ENCODE measurements at regions not wholly inside any gene's neighbourhood (a gene's known extent, or its start where the extent isn't known, plus 50 kb on each side); places are given as distances from the start of the nearest gene placed in this dataset.
"Not testable (repeated sequence)": the region's sequence is repeated elsewhere in the genome, so short reads cannot be mapped to it uniquely, and the experiment has no call there.

DNA sequence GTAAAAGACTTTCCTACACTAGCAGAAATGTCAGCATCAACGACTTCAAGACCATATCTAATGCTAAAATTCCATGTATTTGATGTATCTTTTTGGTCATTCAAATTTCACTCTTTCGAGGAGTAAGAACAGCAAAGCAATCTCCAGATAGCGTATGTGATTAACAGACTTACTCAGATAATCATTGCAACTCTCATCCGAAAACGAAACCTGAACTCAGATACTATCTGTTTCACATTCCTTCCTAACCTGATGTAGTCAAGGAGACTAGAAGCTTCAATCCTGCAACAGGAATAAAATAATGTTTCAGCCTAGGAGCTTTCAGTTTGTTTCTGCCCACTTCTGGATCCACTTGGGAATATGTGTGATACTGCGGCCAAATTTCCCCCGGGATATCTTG lies 286.3 kb downstream of the NUAK1 start:
- DNase-seq: no peak

DNA sequence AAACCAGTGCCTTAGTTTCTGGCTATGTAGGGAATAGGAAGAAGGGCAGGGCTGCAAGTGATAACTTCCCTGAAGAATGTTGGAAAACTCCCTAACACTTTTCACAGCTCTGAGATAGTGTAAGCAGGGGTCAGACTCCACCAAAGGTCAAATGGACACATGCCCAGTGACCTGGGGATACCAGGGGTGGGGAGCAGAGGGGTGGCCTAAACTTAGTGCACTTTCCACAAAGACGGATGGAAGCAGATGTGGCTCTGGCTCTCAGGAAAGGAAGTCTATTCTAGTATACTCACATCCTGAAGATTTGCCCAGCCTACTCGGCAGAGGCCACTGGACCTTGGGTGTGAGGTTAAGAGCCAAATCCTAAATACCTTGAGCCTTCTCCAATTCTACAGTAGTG lies 285.8 kb downstream of the NUAK1 start:
- no peak for DNase-seq

DNA sequence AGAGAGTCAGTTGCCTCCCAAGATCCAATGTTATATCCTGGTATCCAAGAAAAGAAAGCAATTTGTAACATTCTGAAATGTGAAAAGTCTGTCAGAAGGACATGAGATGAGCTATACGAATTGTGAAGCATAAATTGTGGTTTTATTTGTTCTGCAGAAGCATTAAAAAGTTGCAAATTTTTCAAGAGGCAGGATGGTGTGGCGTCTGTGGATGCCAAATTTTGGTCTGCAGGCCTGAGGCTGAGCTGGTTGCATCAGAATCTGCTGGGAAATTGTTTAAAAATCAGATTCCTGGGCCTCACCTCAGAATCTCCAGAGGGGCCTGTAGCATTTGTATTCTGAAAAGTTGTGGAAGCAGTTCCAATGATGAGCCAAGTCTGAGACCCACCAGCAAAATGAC lies 284.7 kb downstream of the NUAK1 start:
- DNase-seq: no peak

DNA sequence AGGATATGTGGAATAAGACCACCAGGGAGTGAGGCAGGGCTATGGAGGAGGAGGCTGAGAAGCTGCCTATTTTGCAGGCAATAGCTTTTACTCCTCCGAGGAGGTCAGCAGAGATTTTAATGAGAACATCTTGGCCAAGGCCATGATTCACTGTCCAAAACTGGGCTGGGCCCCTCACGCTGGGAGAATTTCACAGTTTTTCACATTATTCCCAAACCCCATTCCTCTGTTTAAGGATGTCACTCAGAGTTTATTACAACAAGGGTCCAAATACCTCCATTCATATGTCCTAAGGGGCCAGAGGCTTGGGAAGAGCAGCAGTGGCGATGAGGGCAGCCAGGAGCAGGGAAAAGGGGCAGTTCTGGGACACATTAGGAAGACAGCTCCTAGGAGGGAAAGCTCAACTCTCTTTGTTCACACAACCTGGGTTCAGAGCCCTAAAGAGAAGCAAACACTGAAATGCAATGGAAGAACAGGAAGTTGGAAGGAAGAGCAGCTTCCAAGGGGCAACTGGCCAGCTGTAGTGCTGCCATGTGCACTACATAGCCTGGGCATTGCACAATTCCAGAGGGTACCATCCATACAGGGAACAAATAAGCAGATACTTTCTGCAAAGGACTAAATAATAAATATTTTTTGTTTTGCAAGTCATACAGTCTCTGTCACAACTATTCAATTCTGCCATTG lies 283.2 kb downstream of the NUAK1 start:
- no peak for DNase-seq

DNA sequence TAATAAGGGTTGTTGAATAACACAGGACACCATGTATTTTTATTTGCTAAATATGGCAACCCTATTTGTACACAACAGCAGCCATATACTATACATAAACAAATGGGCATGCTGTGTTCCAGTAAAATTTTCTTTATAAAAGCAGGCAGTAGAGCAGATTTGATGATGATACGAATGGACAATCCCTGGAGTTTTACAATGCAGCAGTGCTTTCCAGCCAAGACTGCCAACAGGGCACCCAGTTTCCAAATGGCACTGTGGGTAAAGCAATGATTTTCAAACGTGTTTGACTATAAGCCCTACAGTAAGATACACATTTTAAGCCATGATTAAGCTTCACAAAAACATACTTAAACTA lies 282.7 kb downstream of the NUAK1 start:
- DNase-seq: no peak

DNA sequence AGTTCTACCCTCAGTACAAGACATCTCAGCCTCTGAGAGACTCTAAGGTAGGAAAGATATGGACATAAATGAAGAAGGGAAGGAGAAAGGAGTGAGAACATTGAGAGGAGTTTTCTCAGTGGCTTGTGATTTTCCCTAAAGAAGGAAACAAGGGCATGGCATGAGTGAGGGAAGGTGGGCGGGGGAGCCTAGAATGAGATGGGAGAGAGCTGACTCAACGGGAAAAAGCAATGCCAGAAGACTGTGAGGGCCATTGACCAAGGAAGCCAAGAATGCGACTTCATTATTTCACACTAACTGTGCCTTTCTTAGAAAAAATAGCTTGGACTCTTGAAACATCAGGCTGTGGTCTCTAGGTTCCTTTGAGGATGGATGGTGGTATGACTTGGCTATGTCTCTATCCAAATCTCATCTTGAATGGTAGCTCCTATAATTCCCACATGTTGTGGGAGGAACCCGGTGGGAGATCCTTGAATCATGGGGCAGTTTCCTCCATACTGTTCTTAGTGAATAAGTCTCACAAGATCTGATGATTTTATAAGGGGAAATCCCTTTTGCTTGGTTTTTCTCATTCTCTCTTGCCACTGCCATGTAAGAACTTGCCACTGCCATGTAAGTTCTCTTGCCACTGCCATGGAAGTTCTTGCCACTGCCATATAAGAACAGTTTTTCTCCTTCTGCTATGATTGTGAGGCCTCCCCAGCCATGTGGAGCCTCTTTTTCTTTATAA lies 279.6 kb downstream of the NUAK1 start:
- DNase-seq: no peak

DNA sequence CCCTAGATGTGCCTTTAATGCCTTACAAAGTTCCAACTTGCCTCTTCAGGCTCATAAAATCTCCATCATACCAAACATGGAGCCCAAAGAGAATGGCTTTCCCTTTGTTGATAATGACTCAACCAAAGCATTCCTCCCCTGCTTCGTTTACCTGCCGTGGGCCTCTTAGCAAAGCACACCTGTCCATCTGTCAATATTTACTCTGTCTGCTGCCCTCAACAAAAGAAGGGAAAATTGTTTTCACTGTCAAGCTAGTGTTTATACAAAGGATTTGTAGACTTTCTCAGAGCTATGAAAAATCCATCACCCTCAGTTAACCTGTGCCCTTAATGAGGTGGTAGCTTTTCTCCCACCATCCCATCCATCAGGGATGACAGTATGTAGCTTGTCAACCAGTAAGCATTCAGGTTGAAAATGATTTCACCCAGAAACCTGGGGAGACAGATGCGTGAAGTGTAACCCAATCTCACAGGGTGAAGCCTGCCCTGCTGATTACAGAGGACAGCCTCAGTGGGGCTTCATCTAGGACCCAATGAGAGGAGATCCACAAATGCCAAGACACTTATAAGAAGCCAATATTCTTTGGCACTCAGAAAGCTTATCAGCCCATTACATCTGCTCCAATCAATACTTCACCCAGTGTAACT lies 278.1 kb downstream of the NUAK1 start:
- peak; percentile 98 for DNase-seq

DNA sequence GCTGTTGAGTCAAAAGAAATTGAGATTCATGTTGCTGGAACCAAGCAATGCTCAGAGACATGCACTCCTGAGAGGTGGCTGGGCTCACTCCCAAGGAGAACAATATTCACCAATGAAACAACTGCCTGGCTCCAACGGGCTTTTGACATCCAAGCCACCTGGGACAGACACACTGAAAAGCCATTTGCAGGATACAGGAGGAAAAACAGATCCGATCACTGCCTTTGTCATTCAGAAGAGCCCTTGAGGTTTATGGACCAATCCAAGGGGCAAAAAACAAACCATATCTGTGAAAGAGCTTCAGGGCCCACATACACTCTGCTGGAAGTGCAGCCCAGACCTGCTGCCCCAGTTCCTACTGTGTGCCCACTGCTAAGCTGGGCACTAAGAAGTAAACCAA lies 277.5 kb downstream of the NUAK1 start:
- peak; percentile 98 for DNase-seq

DNA sequence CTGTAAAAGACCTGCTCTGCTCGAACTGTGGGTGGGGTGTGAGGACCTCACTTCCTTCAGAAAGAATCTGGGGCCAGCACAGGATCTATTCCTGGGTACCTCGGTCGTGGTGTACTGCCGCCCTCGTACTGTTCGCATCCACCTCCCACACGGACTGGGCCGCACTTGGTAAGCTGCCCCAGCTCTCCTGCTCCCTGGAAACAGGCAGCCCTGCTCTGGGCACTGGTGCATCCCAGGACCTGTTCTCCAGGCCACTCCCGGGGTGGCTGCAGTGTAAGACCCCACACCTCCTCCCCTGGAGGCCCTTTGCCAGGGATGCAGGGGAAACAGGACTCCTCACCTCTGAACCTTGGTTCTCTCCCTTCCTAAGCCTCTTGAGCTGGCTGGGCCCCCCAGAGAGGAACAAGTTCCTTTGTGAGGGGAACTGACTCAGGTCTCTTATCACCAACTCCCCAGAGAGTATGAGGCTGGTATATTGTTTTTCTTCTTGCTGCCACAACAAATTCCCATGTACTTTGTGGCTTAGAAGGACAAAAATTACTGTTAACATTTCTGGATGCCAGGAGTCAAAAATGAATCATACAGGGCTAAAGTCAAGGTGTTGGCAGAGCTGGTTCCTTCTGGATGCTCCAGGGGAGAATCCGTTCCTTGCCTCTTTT lies 276.5 kb downstream of the NUAK1 start:
- no peak for DNase-seq

DNA sequence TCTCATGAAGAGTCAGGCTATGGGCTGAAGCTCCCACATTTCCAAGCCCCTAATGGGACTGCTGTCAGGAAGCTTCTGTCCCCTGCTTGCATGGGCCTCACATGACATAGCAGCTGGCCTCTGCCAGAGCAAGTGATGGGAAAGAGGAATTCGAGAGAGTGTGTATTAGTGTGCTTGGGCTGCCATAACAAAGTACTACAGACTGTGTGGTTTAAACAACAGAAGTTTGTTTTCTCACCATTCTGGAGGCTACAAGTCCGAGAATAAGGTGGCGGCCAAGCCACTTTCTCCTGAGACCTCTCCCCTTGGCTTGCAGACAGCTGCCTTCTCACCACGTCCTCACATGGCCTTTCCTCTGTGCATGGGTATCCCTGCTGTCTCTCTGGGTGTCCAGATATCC lies 274.4 kb downstream of the NUAK1 start:
- DNase-seq: no peak

DNA sequence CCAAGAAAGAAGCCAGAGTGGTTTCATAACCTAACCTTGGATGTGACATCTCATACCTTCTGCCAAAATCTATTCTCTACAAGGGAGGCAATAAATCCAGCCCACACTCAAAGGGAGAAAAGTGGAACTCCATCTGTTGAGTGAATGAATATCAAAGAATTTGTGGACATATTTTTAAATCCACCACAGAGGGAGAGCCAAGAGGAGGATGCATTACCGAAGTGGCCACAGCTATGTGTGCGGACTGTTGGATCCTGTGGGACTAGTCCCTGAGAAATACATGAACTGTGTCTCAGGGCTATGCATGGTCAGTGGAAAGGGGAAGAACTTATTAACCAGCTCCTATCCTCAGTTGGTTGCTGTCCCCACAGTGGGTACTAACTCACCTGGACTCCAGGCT lies 273.9 kb downstream of the NUAK1 start:
- DNase-seq: no peak

DNA sequence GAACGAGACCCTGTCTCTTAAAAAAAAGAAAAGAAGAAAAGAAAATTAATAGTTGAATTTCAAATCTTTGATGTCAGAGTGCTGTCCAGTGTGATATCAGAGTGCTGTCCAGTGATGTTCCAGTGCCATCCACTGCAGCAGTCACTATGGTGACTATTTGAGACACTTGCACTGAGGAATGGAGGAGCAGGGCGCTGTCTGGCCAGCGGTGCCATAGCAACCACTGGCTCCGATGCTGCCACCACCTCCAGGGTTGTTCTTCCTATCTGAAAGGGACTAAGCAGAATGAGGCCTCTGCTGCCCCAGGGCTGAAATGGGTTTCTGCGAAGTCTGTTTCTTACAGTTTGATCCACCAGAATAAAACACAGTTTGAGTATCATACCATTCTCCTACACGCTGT lies 272.9 kb downstream of the NUAK1 start:
- no peak for DNase-seq

DNA sequence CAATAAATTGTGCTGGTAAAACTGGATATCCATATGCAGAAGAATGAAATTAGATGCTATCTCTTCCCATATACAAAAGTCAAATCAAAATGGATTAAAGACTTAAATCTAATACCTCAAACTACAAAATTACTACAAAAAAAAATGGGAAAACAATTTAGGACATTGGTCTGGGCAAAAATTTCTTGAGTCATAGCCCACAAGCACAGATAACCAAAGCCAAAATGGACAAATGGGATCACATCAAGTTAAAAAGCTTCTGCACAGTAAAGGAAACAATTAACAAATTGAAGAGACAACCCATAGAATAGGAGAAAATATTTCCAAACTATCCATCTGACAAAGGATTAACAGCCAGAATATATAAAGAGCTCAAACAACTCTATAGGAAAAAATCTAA lies 264.6 kb downstream of the NUAK1 start:
- DNase-seq: no peak

DNA sequence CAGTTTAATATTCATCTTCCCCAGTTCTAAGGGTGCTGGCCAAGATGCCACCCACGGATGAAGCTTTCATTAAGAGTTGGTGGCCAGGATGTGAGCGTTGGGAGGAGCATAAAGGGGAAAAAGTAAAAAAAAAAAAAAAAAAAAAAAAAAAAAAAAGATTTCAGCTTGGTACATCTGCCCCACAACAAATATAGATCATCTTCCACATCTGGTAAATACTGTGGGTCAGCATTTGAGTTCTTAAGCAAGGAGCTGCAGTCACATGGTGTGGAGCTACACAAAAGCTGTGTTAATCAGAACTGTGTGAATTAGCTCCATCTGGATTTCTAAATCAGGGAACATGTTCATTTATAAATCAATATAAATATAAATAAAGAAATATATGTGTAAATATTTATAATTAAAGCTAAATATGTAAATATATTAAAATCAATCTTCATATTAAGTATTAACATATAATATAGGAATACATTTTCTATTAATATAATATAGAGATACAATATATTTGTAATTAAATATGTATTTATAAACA lies 262.3 kb downstream of the NUAK1 start:
- no peak for DNase-seq

DNA sequence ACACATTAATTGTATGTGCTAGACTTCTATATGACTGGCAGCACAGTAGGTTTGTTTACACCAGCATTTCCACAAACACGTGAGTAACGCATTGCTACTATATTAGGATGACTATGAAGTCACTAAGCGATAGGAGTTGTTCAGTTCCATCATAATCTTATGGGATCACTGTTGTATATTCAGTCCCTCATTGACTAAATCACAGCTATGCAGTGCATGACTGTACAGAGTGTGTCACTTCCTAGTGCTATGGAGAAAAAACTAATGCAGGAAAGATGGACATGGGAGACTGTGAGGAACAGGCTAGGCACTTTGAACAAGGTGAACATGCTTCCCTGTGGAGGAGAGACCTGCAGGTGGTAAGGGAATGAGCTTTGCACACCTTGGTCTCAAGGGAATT lies 259.8 kb downstream of the NUAK1 start:
- no peak for DNase-seq

DNA sequence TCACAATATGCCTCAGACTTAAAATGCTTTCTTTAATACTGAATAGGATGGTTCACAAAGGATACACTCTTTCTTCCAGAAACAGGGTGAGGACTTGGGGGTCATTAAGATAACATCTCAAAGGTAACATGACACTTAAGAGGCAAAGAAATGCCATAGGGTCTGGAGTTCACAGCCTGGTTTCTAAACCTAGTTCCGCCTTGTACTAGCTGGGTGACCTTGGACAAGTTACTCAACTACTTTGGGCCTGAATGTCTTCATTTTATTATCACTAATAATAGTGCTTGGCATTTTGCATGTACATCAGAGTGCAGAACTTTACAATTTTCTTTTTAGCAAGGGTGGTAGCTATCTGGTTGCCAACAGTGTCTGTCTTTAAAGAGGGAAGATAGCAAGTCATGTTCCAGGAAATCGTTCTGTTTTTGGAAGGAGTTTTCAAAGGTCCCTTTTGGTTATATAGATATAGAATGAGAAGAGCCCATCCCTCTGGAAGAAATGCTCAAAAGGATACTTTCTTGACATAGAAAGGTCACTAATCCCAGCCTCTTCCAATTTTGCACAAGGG lies 257.8 kb downstream of the NUAK1 start:
- no peak for DNase-seq

DNA sequence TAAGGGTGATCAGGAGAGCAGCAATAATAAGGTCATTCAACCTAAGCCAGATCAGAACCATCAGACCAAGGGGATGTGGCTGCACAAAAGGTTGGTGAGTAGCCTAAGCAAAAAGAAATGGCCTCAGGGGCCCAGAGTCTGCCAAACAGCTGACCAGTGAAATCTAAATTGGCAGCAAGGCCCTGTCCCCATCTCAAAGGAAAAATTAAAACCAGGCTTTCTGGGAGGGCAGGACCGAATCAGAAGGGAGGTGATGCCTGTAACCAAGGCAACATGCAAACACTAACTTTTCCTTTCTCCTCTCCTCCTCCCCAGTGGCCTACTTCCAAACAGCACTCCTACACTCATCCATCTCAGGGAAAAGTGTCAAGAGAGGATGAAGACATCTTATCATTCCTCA lies 256.4 kb downstream of the NUAK1 start:
- DNase-seq: no peak

DNA sequence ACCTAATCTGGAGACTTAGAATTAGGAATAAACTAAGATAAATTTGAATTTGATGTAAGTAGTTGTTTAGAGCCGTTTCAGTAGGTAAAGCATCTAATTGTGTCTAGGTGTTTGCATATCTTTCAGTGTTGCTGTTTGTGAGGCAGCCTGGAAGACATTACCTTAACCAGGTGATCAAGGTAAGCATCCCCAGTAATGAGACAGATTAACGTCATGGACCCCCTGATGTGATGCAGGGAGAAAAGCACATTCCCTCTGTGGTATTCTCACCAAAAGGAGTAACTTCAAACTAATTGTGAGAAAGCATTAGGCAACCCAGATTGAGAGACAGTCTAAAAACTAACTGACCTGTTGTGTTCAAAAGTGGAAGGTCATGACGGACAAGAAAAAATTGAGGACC lies 251.6 kb downstream of the NUAK1 start:
- no peak for DNase-seq

DNA sequence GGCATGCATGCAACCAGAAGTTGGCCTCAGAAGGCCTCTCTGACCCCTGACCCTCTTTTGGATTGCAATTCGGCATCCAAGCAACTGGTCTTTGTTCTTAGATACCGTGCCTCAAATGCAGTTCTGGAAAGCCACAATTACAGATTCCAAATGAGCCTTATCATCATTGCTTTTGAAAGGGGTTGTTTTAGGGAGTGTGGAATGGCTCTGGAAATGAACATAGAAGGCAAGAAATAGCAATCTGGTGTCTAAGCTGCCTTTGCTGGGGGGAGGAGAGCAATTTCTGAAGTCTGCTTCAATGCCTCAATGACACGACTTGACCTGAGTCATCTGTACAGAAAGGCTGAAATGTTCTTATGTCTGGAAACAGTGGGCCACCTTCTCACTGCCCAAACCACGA lies 250.1 kb downstream of the NUAK1 start:
- no peak for DNase-seq

DNA sequence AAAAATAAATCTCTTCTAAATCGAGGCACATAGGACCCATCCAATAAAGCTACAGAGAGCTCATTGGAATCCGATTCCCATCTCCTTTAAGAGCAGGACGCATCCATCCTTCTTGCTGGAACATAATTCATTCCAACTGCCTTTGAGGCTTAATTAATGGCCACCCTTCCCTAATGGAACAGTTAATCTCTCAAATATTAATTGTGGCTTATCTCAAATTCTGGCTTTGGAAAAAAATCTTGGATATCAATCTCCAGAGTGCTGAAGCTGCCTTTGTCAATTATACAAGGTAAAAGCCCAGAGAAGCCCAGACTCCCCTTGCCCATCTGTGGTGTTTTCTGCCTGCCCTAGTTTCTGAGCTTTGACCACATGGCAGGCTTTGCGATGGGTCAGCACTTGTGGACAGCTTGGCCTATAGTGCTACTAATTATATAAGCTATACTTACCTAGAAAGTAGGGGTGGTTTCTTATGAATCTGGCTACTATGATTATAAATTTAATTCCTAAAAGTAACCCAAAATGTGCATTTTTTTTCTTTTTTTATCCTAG lies 246.3 kb downstream of the NUAK1 start:
- DNase-seq: no peak

DNA sequence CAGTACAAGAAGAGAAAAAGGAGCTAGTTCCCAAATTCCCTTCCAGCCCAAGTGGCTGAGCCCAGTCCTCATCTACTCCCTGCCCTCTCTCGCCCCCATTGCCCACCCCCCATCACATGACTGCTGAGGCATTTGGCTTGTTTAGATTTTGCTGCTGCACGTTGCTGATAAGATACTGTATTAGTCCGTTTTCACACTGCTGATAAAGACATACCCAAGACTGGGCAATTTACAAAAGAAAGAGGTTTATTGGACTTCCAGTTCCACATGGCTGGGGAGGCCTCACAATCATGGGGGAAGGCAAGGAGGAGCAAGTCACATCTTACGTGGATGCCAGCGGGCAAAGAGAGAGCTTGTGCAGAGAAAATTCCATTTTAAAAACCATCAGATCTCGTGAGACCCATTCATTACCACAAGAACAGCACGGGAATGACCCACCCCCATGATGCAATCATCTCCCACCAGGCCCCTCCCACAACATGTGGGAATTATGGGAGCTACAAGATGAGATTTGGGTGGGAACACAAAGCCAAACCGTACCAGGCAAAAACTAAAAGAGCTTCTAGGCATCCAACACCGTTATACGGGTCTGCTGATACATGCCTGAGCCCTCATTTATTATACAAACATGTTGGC lies 243.4 kb downstream of the NUAK1 start:
- not testable (repeated sequence) for DNase-seq

DNA sequence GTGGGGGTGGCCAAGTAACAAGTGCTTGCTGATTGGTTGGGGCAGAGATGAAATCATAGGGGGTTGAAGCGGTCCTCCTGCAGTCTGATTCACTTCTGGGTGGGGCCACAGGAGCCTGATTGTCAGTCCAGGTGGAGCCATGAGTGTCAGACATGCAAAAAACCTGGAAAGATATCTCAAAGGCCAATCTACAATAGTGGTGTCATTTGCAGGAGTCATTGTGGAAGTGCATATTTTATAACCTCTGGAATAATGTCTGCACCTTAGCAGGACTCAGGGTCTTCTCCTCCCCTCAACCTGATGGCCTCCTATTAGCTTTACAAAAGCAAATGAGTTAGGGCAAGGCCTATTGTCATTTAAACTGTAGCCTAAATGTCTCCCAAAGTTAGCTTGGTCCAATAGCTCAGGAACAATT lies 241.4 kb downstream of the NUAK1 start:
- DNase-seq: no peak
